HG03175 (cell line): ENCODE measurements at regions not wholly inside any gene's neighbourhood (a gene's known extent, or its start where the extent isn't known, plus 50 kb on each side); places are given as distances from the start of the nearest gene placed in this dataset.
"Not testable (repeated sequence)": the region's sequence is repeated elsewhere in the genome, so short reads cannot be mapped to it uniquely, and the experiment has no call there.

Experiments
- ATAC-seq: cut with Tn5 transposase; IDR thresholded peaks from one replicate; pipeline ENCODE4 v1.9.1; 2021; ENCODE audit warnings: mild to moderate bottlenecking, moderate library complexity; ENCODE audit not compliant: unreplicated experiment

DNA sequence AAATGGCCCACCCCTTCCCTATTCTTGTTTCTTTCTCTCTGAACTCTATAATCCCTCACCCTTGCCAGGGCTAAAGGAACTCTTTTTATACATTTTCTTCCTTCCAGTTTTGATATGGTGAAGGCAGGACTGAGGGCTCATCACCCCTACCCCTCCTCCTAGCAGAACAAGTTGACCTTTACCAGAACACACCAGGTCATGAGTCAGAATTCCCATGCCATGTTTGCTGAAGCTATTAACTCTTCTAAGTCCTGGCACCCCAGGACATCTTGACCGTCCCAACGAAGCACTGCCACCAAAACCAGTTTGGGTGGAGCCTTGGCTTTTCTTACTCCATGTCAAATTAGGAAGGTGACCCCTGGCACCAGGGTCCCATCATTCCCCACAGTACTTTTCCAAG is 57.5 kb upstream of the DYNLT3 start:
- no peak for ATAC-seq

DNA sequence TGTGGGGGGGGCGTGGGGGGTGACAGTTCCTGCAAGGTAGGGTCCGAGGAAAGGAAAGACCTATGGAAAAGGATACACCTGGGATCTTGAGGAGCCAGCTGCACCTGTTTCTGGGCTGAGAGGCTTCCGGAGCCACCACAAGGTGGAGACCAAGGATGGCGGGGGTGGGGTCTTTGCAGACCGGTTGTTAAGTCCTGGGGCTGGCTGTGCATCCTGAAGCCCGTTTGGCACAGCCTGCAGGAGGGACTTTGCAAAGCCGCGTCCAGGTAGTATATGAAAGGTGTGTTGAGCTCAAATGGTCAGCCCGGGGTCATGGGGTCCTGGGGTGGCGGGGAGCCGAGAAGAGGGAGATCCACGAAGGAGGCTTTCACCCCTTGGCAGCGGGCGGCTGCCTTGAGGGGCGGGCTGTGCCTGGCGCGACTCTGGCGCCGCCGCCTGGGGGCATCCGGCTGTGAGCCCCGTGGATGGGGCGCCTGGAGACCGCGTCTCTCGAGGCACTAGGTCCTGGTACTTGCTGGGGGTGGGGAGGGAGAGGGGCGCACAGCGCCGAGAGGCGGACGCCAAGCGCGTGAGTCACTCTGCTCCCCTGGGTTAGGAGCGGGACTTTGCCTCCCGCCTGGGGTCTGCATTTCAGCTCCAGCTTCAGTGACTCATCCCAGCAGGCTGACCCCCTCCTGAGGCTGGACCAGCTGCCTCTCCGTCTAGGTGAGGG is 58.2 kb upstream of the DYNLT3 start:
- ATAC-seq = no peak

DNA sequence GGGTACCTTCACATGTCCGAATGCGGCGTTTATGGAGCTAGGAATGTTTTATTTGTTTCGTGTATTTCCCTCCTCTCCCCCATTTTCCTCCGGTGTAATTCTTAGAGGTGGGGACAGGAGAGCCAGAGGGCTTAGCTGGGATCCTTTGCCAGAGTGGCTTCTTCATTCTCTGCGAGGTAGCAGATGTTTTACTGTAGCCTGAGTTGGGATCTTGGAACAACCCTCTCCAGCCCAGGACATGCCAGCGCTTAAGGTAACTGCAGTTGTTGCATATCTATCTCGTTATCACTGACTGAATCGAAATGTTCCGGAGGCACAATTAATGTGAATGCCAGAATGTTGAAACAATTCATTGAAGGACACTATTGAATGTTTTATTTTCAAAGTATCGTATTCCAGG is 59.0 kb upstream of the DYNLT3 start:
- ATAC-seq = no peak

DNA sequence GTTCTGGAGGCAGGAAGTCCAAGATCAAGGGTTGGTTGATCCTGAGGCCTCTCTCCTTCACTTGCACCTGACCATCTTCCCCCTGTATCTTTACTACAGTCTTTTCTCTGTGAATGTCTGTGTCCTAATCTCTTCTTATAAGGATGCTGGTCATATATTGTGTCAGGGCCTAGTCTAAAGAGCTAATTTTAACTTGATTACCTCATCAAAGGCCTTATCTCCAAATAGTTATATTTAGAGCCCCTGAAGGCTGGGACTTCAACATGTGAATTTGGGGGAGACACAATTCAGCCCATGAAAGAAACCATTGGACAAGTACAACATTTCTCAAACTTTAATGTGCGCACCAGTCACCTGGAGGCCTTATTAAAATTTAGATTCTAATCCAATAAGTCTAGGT is 62.8 kb upstream of the DYNLT3 start:
- no peak for ATAC-seq

DNA sequence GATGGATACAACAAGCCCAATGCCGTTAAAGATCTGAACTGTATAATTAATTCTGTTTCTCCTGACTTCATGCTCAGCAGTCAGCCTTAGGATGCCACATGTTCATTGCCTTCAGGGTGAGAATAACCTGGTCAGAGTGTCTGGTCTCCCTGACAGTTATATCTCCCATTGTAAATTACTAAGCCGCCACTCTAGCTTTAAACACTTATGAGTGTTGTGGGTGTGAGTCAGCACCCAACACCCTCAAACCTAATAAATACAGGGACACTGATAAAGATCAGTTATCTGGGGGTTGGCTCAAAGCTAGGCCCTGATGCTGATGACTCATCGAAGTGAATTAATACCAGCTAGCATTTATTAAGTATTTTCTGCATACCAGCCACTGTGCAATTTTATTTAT is 64.9 kb upstream of the DYNLT3 start:
- no peak for ATAC-seq

DNA sequence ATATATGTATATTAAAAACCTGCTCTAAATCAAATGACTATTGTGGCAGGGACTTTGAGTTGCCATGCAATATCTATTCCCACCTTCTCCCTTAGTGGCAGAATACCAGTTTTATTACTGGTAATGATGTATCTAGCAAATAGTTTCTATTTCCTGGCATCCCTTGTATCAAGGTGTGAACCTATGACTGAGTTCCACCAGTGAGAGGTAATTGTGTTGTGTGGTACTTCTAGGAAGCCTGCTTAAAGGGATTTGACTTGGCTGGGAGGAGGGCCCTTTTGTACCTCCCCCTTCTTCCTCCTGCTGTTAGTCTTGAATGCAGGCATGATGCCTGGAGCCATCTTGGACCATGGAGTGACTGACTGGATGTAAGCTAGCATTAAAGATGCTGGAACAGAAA is 65.4 kb upstream of the DYNLT3 start:
- ATAC-seq = no peak

DNA sequence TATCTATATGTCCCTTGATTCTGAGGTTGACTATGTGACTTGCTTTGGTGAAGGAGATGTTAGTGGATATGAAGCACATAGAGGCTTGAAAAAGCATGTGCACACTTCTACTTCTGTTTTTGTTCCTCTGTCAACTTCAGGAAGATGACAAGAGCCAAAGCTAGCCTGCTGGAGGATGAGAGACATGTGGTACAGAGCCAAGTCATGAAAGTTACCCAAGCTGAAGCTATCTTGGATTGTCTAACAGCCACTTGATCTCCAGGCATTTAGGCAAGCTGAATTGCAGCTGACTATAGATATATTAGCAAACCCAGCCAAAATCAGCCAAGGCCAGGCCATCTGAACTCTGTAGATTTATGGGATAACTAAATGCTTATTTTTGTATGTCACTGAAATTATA is 70.8 kb upstream of the DYNLT3 start:
- ATAC-seq = no peak

DNA sequence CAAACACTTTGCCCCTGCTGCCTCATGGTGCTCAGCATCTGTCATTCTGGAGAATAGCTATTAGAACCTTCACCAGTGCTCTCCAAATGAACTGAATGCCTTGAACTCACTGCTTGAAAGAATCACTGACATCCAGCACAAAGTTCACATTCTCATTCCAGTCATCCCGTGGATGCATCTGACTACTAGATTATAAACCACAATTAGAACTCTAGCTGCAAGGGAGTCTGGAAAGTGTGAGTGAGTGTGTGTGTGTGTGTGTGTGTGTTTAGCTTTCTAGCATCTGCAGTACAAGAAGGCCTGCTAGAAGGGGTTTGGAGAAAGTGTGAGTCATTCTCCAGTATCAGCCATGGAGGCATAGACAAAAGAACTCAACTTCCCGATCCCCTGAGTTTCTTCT is 71.3 kb upstream of the DYNLT3 start:
- ATAC-seq = no peak

DNA sequence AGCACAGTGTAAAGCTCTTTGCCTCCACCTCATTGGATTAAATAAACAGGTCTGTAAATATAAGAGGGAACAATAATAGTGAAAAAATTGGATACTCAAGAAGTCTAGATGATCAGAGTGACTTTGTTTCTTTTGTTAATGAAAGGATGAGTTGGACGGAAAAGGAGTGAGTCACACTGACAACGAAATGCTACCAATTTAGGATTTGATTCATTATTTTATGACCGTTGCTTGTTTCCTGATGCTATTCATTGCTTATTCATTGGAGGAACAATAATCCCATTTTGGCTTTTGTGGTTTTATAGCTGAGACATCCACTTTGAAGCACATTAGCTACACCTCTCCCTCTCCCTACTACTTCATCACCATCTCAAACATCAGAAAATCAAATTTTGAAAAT is 74.4 kb upstream of the DYNLT3 start:
- no peak for ATAC-seq

DNA sequence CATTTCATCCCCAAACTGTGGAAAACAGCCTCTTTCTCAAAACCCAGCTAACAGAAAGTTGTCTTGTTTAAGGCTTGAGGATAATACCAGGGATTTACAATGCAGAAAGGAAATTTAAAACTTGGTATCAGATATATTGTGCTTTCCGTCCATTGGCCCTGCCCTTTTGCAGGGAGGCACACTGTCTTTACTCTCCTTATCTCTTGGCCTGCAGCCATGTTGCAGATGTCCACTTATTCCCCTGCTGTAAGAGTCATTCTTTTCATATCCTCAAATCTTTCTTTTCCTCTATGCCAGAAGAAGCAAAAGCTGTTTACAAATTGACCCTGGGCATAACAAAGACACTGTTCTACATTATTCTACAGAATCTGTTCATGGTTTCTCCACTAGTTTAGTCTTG is 75.6 kb upstream of the DYNLT3 start:
- ATAC-seq = no peak

DNA sequence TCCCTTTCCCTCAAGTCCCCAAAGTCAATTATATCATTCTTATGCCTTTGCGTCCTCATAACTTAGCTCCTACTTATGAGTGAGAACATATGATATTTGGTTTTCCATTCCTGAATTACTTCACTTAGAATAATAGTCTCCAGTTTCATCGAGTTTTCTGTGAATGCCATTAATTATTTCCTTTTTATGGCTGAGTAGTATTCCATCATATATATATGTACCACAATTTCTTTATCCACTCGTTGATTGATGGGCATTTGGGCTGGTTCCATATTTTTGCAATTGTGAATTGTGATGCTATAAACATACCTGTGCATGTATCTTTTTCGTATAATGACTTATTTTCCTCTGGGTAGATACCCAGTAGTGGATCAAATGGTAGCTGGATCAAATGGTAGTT is 78.4 kb upstream of the DYNLT3 start:
- not testable (repeated sequence) for ATAC-seq

DNA sequence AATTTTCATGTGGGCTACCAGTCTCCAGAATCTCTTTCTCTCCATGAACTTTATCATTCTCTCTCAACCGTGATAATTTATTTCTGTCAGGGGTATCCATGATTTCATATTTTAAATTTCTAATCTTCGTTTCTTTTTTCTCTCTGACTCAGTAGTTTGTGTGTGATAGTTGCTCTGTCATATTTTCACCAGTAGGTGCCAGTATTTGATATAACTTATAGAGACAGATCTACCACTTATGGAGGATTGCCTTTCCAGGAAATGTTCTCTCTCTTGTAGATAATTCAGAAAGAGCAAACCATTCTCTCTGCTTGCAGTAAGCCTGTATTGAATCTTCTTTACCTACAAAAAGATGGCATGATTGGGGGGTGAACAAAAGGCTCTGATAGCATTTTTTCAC is 79.3 kb upstream of the DYNLT3 start:
- peak; percentile 50 for ATAC-seq

DNA sequence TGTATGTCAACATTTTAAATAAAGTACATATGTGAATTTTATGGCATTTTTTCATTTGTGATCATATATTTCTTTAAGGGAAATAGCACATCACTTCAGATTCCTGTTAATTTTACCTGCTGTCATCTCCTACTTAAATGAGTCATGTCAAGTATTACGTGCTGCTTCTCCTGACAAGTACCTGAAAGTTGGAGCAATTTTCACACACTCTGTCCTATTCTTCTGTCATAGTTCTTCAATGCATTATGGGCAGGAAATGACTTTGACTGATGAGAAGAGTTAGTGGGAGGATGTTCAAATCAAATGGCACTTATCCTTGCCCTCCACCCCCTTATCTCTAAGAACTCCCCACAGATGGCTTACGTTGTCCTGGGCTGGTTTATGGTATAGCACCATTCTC is 64.2 kb upstream of the SYTL5 start:
- ATAC-seq = no peak

DNA sequence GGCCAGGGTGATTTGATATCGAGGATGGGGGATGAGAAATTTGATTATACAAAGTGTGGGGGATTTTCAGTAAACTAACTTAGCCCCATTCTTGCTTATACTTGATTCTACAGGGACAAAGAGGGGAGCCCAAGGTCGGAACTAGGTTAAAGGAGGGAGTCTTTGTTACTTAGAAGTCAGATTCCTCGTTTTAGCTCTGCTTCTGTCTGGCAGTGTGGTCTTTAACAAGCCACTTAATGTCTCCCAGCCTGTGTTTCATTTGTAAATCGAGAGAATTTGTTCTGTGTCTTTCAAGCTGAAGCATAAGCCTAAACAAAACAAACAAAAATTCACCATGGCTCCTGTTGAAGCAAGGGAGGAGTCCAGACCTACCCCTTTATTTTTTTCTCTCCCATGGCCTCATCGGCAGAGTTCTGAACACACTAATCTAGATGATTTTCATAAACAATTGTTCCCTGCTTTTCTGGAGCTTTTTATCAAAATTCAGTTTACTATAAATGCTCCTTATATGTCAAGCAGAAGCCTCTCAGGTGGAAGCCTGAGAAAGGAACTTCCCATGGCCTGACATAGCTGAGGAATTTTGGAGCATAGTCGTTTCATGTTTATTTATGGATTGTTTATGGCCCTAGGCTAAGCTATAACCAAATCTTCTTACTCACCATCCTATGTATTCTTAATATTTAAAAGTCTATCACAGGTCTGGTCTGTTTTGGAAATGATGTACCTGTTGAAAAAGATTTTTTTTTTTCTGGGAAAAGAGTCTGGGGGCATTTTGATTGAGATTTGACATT is 62.6 kb upstream of the SYTL5 start:
- ATAC-seq = no peak

DNA sequence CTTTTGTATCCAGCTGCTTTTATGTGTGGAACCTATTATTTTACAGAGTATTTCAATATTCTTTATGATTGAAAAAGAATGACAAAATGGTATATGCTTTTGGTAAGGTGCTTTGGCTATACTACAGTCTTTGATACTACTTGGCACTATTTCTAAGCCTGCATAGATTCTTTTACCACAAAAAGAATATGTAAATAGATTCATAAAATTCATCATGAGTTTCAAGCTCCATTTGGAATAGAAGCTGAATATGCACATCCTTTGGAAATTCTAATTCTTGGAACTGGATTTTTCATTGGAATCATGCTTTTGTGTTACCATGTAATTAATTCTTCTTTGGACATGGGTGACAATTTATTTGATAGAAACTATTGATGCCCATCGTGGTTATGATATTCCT is 60.2 kb upstream of the SYTL5 start:
- ATAC-seq = no peak

DNA sequence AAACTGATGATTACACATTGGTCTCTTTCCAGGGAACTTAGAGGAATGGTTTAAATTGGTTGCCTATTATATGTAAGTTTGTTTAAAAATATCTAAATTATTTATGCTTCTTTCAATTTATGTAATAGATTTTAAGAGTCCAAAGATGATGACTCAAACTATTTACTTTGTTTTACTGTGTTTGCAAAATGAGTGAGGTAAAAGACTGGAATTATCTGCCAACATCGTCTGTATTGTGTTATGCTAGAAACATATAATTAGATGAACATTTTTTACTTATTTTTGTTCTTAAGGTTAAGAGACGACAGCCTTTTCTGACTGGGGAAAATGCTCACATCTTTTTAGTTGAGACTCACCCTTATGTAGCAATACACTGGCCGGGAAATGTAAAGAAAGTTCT is 51.1 kb upstream of the SYTL5 start:
- ATAC-seq = no peak

DNA sequence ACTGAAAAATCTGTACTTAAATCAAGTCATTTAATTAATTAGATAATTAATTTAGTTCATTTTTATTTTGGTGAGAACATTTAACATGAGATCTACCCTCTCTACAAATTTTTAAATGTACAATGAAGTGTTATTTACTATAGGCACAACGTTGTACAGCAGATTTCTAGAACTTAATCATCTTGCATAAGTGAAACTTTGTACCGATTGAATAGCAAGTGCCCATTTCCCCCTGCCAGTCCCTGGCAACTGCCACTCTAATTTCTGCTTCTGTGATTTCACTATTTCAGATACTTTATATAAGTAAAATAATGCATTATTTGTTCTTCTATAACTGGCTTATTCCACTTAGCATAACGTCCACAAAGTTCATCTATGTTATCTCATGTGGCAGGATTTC is 50.1 kb upstream of the SYTL5 start:
- ATAC-seq = no peak
